HepG2 (cell line): ENCODE measurements at regions not wholly inside any gene's neighbourhood (a gene's known extent, or its start where the extent isn't known, plus 50 kb on each side); places are given as distances from the start of the nearest gene placed in this dataset.

Experiments
- ATAC-seq: fragments of 200-7000 bp; cut with Tn5 transposase; 3 replicates; pipeline ENCODE4 v1.9.1; 2020; ENCODE audit warnings: mild to moderate bottlenecking, moderate library complexity
- BruUV-seq: library from RNA; stranded (reverse); fragments of 400-500 nt; replicated peaks from 2 replicates; lab custom pipeline; 2021; lab: Mats Ljungman, UMichigan
- CTCF ChIA-PET: fragments of 300-600 bp; formaldehyde crosslinking; extraction: SDS; loops from one replicate; lab custom pipeline; 2021; ENCODE audit warnings: low total read pairs, inconsistent platforms, low intra/inter-chr PET ratio; lab: Yijun Ruan, JAX
- POLR2A ChIA-PET: fragments of 350-600 bp; sonication (Branson Sonifier 250); formaldehyde crosslinking; loops from one replicate; lab custom pipeline; 2020; ENCODE audit warnings: antibody characterized with exemption, inconsistent platforms; lab: Yijun Ruan, JAX
- DNase-seq: peaks from one replicate; pipeline ENCODE4 v3.0.0-alpha.2; 2015; ENCODE audit warnings: low spot score
- FAIRE-seq: peaks from 3 replicates; lab custom pipeline; 2011; peaks lifted over from hg19 to GRCh38; lab: Jason Lieb, UNC
- H2AFZ ChIP-seq: one replicate; pipeline ENCODE4 v1.6.1; 2011; ENCODE audit warnings: low read length, inconsistent platforms
- H3K27ac ChIP-seq: fragments of 300-600 bp; 3 replicates; pipeline ENCODE4 v1.8.0; 2011; ENCODE audit warnings: mixed run types, mild to moderate bottlenecking, mixed read lengths, low read length, inconsistent platforms; ENCODE audit not compliant: insufficient read depth; ENCODE audit errors: extremely low read length
- H3K27me3 ChIP-seq, 2 experiments: fragments of 200-600 bp in 1 of 2; 2 replicates in 1 of 2; 3 replicates in 1 of 2; pipeline versions ENCODE4 v1.6.0 to v1.8.0; 2011; ENCODE audit warnings: low read length in 2 of 2, mild to moderate bottlenecking in 2 of 2, moderate library complexity in 2 of 2, inconsistent platforms in 1 of 2; ENCODE audit not compliant: insufficient read depth in 2 of 2, control insufficient read depth in 1 of 2
- H3K36me3 ChIP-seq, 2 experiments: fragments of 200-600 bp in 1 of 2; replicated peaks in 1 of 2; 2 replicates in 1 of 2; 3 replicates in 1 of 2; pipeline versions ENCODE4 v1.5.1 to v1.8.0; 2011; ENCODE audit warnings: low read length in 2 of 2, inconsistent platforms in 1 of 2; ENCODE audit not compliant: insufficient read depth in 2 of 2, control insufficient read depth in 1 of 2
- H3K4me1 ChIP-seq: 2 replicates; pipeline ENCODE4 v1.5.1; 2012; ENCODE audit warnings: low read length, inconsistent platforms; ENCODE audit not compliant: insufficient read depth
- H3K4me2 ChIP-seq: 2 replicates; pipeline ENCODE4 v1.6.0; 2011; ENCODE audit warnings: low read depth, low read length, inconsistent platforms
- H3K4me3 ChIP-seq, 3 experiments: fragments of 200-600 bp in 1 of 3; sonication (generic), shearing (Covaris generic) in 1 of 3; replicated peaks in 1 of 3; 2 replicates each; pipeline ENCODE4 v1.5.1; 2011 to 2016; ENCODE audit warnings: low read length in 3 of 3, inconsistent platforms in 2 of 3, low read depth in 2 of 3, mild to moderate bottlenecking in 2 of 3, control low read depth in 1 of 3, mixed read lengths in 1 of 3; ENCODE audit not compliant: insufficient read depth in 1 of 3
- H3K79me2 ChIP-seq: one replicate; pipeline ENCODE4 v1.6.1; 2011; ENCODE audit warnings: low read length, inconsistent platforms; ENCODE audit not compliant: insufficient read depth
- H3K9ac ChIP-seq: 2 replicates; pipeline ENCODE4 v1.6.0; 2011; ENCODE audit warnings: mild to moderate bottlenecking, low read depth, low read length, inconsistent platforms; ENCODE audit not compliant: insufficient read depth
- H3K9me3 ChIP-seq: 2 replicates; pipeline ENCODE4 v1.5.1; 2012; ENCODE audit warnings: mild to moderate bottlenecking, low read length
- H4K20me1 ChIP-seq: 2 replicates; pipeline ENCODE4 v1.6.0; 2011; ENCODE audit warnings: inconsistent platforms, mild to moderate bottlenecking, low read length, moderate library complexity; ENCODE audit not compliant: insufficient read depth
- HNF4G ChIP-seq, 2 experiments: sonication (generic) in 1 of 2; formaldehyde crosslinking in 1 of 2; IDR thresholded peaks; 2 replicates each; pipeline versions ENCODE4 v1.4.0 to v1.6.1; 2011 to 2020; ENCODE audit warnings: borderline replicate concordance in 2 of 2, low read depth in 2 of 2, mild to moderate bottlenecking in 2 of 2, low read length in 1 of 2, missing genetic modification reagents in 1 of 2, moderate library complexity in 1 of 2
- IKZF4 ChIP-seq: sonication (generic); formaldehyde crosslinking; IDR thresholded peaks from 2 replicates; pipeline ENCODE4 v1.5.1; 2020; ENCODE audit warnings: borderline replicate concordance, mild to moderate bottlenecking, low read depth, missing genetic modification reagents; ENCODE audit errors: not compliant biosample characterization
- NR1H2 ChIP-seq: sonication (generic); formaldehyde crosslinking; IDR thresholded peaks from 2 replicates; pipeline ENCODE4 v1.8.1; 2022; ENCODE audit warnings: low read depth, missing genetic modification reagents, borderline replicate concordance
- SKI ChIP-seq: fragments of 450-650 bp; IDR thresholded peaks from one replicate; pipeline ENCODE4 v1.6.1; 2018; ENCODE audit warnings: mild to moderate bottlenecking; ENCODE audit not compliant: partially characterized antibody
- SMARCE1 ChIP-seq: fragments of 450-650 bp; IDR thresholded peaks from 2 replicates; pipeline ENCODE4 v1.6.1; 2017; ENCODE audit warnings: borderline replicate concordance
- SP5 ChIP-seq: IDR thresholded peaks from 2 replicates; pipeline ENCODE4 v1.6.1; 2016; ENCODE audit warnings: low read depth, borderline replicate concordance
- TIGD3 ChIP-seq: sonication (generic); formaldehyde crosslinking; IDR thresholded peaks from 2 replicates; pipeline ENCODE4 v1.5.1; 2020; ENCODE audit warnings: mild to moderate bottlenecking, missing genetic modification reagents, borderline replicate concordance
- ZNF138 ChIP-seq: sonication (generic); formaldehyde crosslinking; IDR thresholded peaks from 2 replicates; pipeline ENCODE4 v1.5.0; 2020; ENCODE audit warnings: mild to moderate bottlenecking, low read depth, missing genetic modification reagents
- WGBS: methylation state at CpG from one replicate; pipeline ENCODE4 v1.1.6; 2017; ENCODE audit warnings: low lambda C conversion rate; 5-methylcytosine and 5-hydroxymethylcytosine counted together
- in situ Hi-C: cut with HindIII; loops from 2 replicates; pipeline ENCODE4 v1.10.0; 2017; ENCODE audit warnings: low pct_unique_long_range_greater_than_20kb; ENCODE audit not compliant: extremely low pct_ligation_motif_present
- intact Hi-C: fragments of 100-400 bp; cut with micrococcal nuclease; formaldehyde crosslinking; loops from one replicate; pipeline ENCODE4 v1.10.0; 2022; ENCODE audit not compliant: unreplicated experiment
- TF ChIP-seq, protein P1 (sequence below): sonication (generic); formaldehyde crosslinking; IDR thresholded peaks from 2 replicates; pipeline ENCODE4 v1.4.0; 2020; ENCODE audit warnings: missing genetic modification reagents
- TF ChIP-seq, protein P2 (sequence below): sonication (generic); formaldehyde crosslinking; IDR thresholded peaks from 2 replicates; pipeline ENCODE4 v1.4.0; 2020; ENCODE audit warnings: missing genetic modification reagents, mild to moderate bottlenecking, borderline replicate concordance
- TF ChIP-seq, protein P3 (sequence below): sonication (generic); formaldehyde crosslinking; IDR thresholded peaks from 2 replicates; pipeline ENCODE4 v1.4.0; 2020; ENCODE audit warnings: missing genetic modification reagents, borderline replicate concordance

GRCh38 chr14:94923786-94924185, 153.9 kb upstream of the GSC start:
- Histone ChIP-seq H3K9me3 (no peaks in the 10 kb centered on the region), H3K9ac (no peak overlapping the region), H3K4me1 (no peaks in the 10 kb centered on the region)
- ATAC-seq (no peak), FAIRE-seq (no peak), DNase-seq (no peak)
- intact Hi-C loops, result no loop called here
- TF ChIP-seq SKI (no peak), HNF4G (IDR thresholded peaks at IDR 0.05; ENCODE audit: borderline replicate concordance, low read depth, low read length) (no peak), HNF4G (CRISPR knock-in tag; IDR thresholded peaks at IDR 0.05; ENCODE audit: borderline replicate concordance, low read depth) (no peak), NR1H2 (CRISPR knock-in tag) (no peak), IKZF4 (CRISPR knock-in tag) (no peak), SMARCE1 (no peak), TIGD3 (CRISPR knock-in tag) (no peak), ZNF138 (CRISPR knock-in tag) (no peak), SP5 (no peak)
- TF ChIP-seq, protein P1, sequence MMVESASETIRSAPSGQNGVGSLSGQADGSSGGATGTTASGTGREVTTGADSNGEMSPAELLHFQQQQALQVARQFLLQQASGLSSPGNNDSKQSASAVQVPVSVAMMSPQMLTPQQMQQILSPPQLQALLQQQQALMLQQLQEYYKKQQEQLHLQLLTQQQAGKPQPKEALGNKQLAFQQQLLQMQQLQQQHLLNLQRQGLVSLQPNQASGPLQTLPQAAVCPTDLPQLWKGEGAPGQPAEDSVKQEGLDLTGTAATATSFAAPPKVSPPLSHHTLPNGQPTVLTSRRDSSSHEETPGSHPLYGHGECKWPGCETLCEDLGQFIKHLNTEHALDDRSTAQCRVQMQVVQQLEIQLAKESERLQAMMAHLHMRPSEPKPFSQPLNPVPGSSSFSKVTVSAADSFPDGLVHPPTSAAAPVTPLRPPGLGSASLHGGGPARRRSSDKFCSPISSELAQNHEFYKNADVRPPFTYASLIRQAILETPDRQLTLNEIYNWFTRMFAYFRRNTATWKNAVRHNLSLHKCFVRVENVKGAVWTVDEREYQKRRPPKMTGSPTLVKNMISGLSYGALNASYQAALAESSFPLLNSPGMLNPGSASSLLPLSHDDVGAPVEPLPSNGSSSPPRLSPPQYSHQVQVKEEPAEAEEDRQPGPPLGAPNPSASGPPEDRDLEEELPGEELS (CRISPR knock-in tag), result no peak
- TF ChIP-seq, protein P2, sequence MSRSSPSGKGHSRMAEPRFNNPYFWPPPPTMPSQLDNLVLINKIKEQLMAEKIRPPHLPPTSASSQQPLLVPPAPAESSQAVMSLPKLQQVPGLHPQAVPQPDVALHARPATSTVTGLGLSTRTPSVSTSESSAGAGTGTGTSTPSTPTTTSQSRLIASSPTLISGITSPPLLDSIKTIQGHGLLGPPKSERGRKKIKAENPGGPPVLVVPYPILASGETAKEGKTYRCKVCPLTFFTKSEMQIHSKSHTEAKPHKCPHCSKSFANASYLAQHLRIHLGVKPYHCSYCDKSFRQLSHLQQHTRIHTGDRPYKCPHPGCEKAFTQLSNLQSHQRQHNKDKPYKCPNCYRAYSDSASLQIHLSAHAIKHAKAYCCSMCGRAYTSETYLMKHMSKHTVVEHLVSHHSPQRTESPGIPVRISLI (CRISPR knock-in tag), result no peak
- TF ChIP-seq, protein P3, sequence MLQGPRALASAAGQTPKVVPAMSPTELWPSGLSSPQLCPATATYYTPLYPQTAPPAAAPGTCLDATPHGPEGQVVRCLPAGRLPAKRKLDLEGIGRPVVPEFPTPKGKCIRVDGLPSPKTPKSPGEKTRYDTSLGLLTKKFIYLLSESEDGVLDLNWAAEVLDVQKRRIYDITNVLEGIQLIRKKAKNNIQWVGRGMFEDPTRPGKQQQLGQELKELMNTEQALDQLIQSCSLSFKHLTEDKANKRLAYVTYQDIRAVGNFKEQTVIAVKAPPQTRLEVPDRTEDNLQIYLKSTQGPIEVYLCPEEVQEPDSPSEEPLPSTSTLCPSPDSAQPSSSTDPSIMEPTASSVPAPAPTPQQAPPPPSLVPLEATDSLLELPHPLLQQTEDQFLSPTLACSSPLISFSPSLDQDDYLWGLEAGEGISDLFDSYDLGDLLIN, result no peak
- TF ChIP-seq, all 625 proteins: peak for 0
- Histone ChIP-seq H4K20me1 (no peaks in the 10 kb centered on the region), H3K36me3 (no peaks in the 10 kb centered on the region), H3K4me3 (no peak overlapping the region), H3K27me3 (peaks cover 0 to 7% of the 10 kb centered on the region in 2 experiments; a peak in 1 of 5 replicates), H3K4me2 (no peak overlapping the region), H3K79me2 (no peaks in the 10 kb centered on the region), H3K27ac (no peak overlapping the region), H2AFZ (no peak overlapping the region)
- 29% methylated on average over 12 of the region's 12 CpGs for WGBS
- no TSS peak for BruUV-seq
- in situ Hi-C loops, result no loop called here
- ChIA-PET CTCF (no interaction called here), POLR2A (no interaction called here)
